ENCODE measurements at regions not wholly inside any gene's neighbourhood (a gene's known extent, or its start where the extent isn't known, plus 50 kb on each side); places are given as distances from the start of the nearest gene placed in this dataset.

DNA sequence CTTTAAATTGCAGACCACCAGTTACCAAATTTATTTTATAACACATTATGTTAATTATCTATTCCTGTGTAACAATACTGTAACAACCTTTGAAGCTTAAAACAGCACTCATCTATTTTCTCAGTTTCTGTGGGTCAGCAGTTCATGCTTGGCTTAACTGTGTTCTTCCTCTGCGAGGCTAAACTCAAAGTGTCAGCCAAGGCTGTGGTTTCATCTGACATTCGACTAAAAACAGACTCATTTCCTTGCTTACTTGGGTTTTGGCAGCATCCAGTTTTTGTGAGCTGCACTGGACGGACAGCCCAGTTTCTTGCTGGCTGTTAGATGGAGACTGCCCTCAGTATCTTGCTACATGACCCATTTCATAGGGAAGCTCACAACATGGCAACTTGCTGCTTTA is 247.3 kb upstream of the KCNH8 start:
- no peak for TF ChIP-seq EZH2phosphoT487 (IDR thresholded peaks at IDR 0.05; ENCODE audit: insufficient read depth, low read depth)
- TF ChIP-seq EZH2 (IDR thresholded peaks at IDR 0.05; ENCODE audit: insufficient read depth, poor library complexity, severe bottlenecking): no peak

Measured in GM23248 (cell line).